Keratinocyte (primary cell): ENCODE measurements at regions not wholly inside any gene's neighbourhood (a gene's known extent, or its start where the extent isn't known, plus 50 kb on each side); places are given as distances from the start of the nearest gene placed in this dataset.

Experiments used
- DNase-seq: peaks from one replicate; pipeline ENCODE4 v3.0.0-alpha.2; 2011; ENCODE audit warnings: low read depth, missing footprints, low spot score
- FAIRE-seq: peaks from 2 replicates; lab custom pipeline; 2011; peaks lifted over from hg19 to GRCh38; lab: Jason Lieb, UNC
- H2AFZ ChIP-seq: 2 replicates; pipeline ENCODE4 v1.6.0; 2012; ENCODE audit warnings: low read length, control low read depth, inconsistent platforms; ENCODE audit not compliant: control insufficient read depth
- H3K27ac ChIP-seq: 2 replicates; pipeline ENCODE4 v1.5.1; 2011; ENCODE audit warnings: low read length; ENCODE audit not compliant: control insufficient read depth, insufficient read depth
- H3K27me3 ChIP-seq: 3 replicates; pipeline ENCODE4 v1.6.0; 2011; ENCODE audit warnings: low read length; ENCODE audit not compliant: control insufficient read depth, insufficient read depth; ENCODE audit errors: extremely low read depth
- H3K36me3 ChIP-seq, 2 experiments: 2 replicates in 1 of 2; 3 replicates in 1 of 2; pipeline ENCODE4 v1.5.1; 2011; ENCODE audit warnings: low read length in 2 of 2, mild to moderate bottlenecking in 1 of 2; ENCODE audit not compliant: control insufficient read depth in 2 of 2, insufficient read depth in 2 of 2; ENCODE audit errors: extremely low read depth in 1 of 2
- H3K4me1 ChIP-seq: 3 replicates; pipeline ENCODE4 v1.5.1; 2011; ENCODE audit warnings: low read length; ENCODE audit not compliant: control insufficient read depth, insufficient read depth; ENCODE audit errors: extremely low read depth
- H3K4me2 ChIP-seq: 3 replicates; pipeline ENCODE4 v1.6.0; 2011; ENCODE audit warnings: low read depth, low read length; ENCODE audit not compliant: control insufficient read depth, insufficient read depth; ENCODE audit errors: extremely low read depth
- H3K4me3 ChIP-seq, 3 experiments: fragments of 200-600 bp in 1 of 3; sonication (generic) in 1 of 3; 2 replicates in 2 of 3; 3 replicates in 1 of 3; pipeline ENCODE4 v1.5.1; 2011 to 2016; ENCODE audit warnings: low read length in 3 of 3, mild to moderate bottlenecking in 3 of 3, control low read depth in 2 of 3, inconsistent platforms in 1 of 3, low read depth in 1 of 3, mixed read lengths in 1 of 3, mixed run types in 1 of 3, moderate library complexity in 1 of 3; ENCODE audit not compliant: control insufficient read depth in 2 of 3, insufficient read depth in 2 of 3; ENCODE audit errors: extremely low read depth in 1 of 3
- H3K79me2 ChIP-seq: 2 replicates; pipeline ENCODE4 v1.6.0; 2012; ENCODE audit warnings: low read length; ENCODE audit not compliant: control insufficient read depth, insufficient read depth
- H3K9ac ChIP-seq: 3 replicates; pipeline ENCODE4 v1.6.0; 2011; ENCODE audit warnings: low read length; ENCODE audit not compliant: control insufficient read depth, insufficient read depth; ENCODE audit errors: extremely low read depth
- H3K9me1 ChIP-seq: 3 replicates; pipeline ENCODE4 v1.6.0; 2011; ENCODE audit warnings: low read length; ENCODE audit not compliant: control insufficient read depth, insufficient read depth; ENCODE audit errors: extremely low read depth
- H3K9me3 ChIP-seq: 2 replicates; pipeline ENCODE4 v1.5.1; 2012; ENCODE audit warnings: low read depth, low read length; ENCODE audit not compliant: control insufficient read depth
- H4K20me1 ChIP-seq: 3 replicates; pipeline ENCODE4 v1.6.0; 2011; ENCODE audit warnings: low read length; ENCODE audit not compliant: control insufficient read depth, insufficient read depth; ENCODE audit errors: extremely low read depth
- CTCF ChIP-seq, 3 experiments: IDR thresholded peaks in 1 of 3; conservative IDR thresholded peaks in 1 of 3; optimal IDR thresholded peaks in 1 of 3; 2 replicates in 2 of 3; 3 replicates in 1 of 3; pipeline versions ENCODE3 to v1.5.1; 2011; ENCODE audit warnings: low read length in 3 of 3, mild to moderate bottlenecking in 3 of 3, moderate library complexity in 2 of 3, control low read depth in 1 of 3, inconsistent platforms in 1 of 3; ENCODE audit not compliant: insufficient read depth in 2 of 3; ENCODE audit errors: extremely low read depth in 1 of 3
- EZH2 ChIP-seq: IDR thresholded peaks from one replicate; pipeline ENCODE4 v1.6.1; 2012; ENCODE audit warnings: inconsistent platforms, mild to moderate bottlenecking, low read length, moderate library complexity
- dilution Hi-C: fragments of 300-500 bp; cut with MboI; formaldehyde crosslinking; loops from one replicate; pipeline ENCODE4 v1.7.0; 2020; ENCODE audit warnings: low sequenced_read_pairs; ENCODE audit not compliant: extremely low pct_ligation_motif_present

DNA sequence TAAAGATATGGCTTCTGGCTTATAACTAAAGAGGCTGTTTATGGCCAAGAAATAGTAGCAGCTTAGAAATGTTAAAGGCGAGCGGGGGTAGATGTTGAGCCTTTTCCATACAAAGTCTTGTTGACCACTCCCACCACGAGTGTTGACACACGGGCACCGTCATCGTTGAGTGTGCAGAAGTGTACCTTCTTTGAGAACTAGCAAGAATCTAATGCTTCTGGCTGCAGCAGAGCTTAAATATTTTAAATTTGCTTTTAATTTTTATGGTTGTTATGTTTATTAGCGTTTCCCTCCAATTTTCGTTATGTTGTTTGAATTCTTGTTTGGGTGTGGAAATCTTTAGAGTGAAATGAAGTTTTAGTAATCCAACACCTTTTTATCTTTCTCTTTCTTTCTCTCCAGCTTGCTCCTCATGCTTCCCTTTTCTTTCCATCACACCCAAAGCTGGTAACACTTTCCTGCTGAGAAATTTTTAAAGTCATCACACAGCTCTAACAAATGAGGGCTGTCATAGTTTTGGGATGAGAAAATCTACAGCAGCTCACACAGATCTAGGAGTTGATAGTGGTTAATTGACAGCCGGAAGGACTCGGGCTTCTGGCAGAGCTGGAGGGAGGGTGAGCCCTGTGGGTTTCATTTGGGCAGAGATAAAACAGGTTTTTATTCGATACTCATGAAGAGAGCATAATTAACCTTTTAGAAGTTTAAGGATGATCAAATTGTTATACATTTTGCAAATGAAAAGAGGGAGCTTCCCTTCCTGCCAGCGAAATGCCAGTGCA is 120.1 kb upstream of the ZNF608 start:
- H3K27me3 ChIP-seq: no peaks in the 10 kb centered on the region
- H3K4me2 ChIP-seq: no peak overlapping the region
- no peaks in the 10 kb centered on the region for H3K4me1 ChIP-seq
- H3K9me3 ChIP-seq: no peaks in the 10 kb centered on the region
- no peak overlapping the region for H2AFZ ChIP-seq
- dilution Hi-C loops: no loop called here
- no peaks in the 10 kb centered on the region for H3K79me2 ChIP-seq
- no peak overlapping the region for H3K4me3 ChIP-seq
- TF ChIP-seq EZH2: no peak
- TF ChIP-seq CTCF (optimal IDR thresholded peaks at IDR 0.05 in 1 of 3, IDR thresholded peaks at IDR 0.05 in 1 of 3, conservative IDR thresholded peaks at IDR 0.05 in 1 of 3; ENCODE audit: extremely low read depth in 1 of 3, insufficient read depth in 2 of 3, low read length in 3 of 3): no peak
- no peaks in the 10 kb centered on the region for H3K9me1 ChIP-seq
- H3K36me3 ChIP-seq: no peaks in the 10 kb centered on the region
- no peak overlapping the region for H3K9ac ChIP-seq
- H4K20me1 ChIP-seq: no peaks in the 10 kb centered on the region
- FAIRE-seq: no peak
- H3K27ac ChIP-seq: no peak overlapping the region
- DNase-seq: no peak

- dilution Hi-C loops: no loop called here
- H3K4me2 ChIP-seq: no peak overlapping the region
- no peak for DNase-seq
Observed at GRCh38 chr5:124867137-124867704, 120.8 kb upstream of the ZNF608 start.

More at GRCh38 chr5:124867137-124867704, 120.8 kb upstream of the ZNF608 start:
- no peaks in the 10 kb centered on the region for H3K36me3 ChIP-seq
- no peak for FAIRE-seq
- H2AFZ ChIP-seq: no peak overlapping the region
- no peaks in the 10 kb centered on the region for H3K79me2 ChIP-seq
- H3K4me1 ChIP-seq: no peaks in the 10 kb centered on the region
- no peak overlapping the region for H3K4me3 ChIP-seq
- no peaks in the 10 kb centered on the region for H3K27me3 ChIP-seq
- H3K27ac ChIP-seq: no peak overlapping the region
- TF ChIP-seq EZH2 (no peak), CTCF (optimal IDR thresholded peaks at IDR 0.05 in 1 of 3, IDR thresholded peaks at IDR 0.05 in 1 of 3, conservative IDR thresholded peaks at IDR 0.05 in 1 of 3; ENCODE audit: extremely low read depth in 1 of 3, insufficient read depth in 2 of 3, low read length in 3 of 3) (no peak)
- no peaks in the 10 kb centered on the region for H3K9me1 ChIP-seq
- no peaks in the 10 kb centered on the region for H3K9me3 ChIP-seq
- no peak overlapping the region for H3K9ac ChIP-seq
- H4K20me1 ChIP-seq: no peaks in the 10 kb centered on the region
